B cell (primary cell): ENCODE measurements at regions not wholly inside any gene's neighbourhood (a gene's known extent, or its start where the extent isn't known, plus 50 kb on each side); places are given as distances from the start of the nearest gene placed in this dataset.

Experiments used
- ATAC-seq: fragments of 200-7000 bp; cut with Tn5 transposase; one replicate; pipeline ENCODE4 v1.10.0; 2021; ENCODE audit warnings: low read depth, mild to moderate bottlenecking, moderate number of reproducible peaks, moderate library complexity
- CTCF ChIA-PET: fragments of 350-600 bp; sonication (Branson Sonifier 250); formaldehyde crosslinking; loops from one replicate; lab custom pipeline; 2021; ENCODE audit warnings: antibody characterized with exemption, inconsistent platforms; lab: Charles Lee
- POLR2A ChIA-PET: fragments of 350-600 bp; sonication (Branson Sonifier 250); formaldehyde crosslinking; loops from one replicate; lab custom pipeline; 2021; ENCODE audit warnings: antibody characterized with exemption; lab: Charles Lee
- DNase-seq: peaks from one replicate; pipeline ENCODE4 v3.0.0; 2013
- H2AFZ ChIP-seq: 2 replicates; pipeline ENCODE4 v1.6.1; 2012; ENCODE audit warnings: mild to moderate bottlenecking, low read depth, low read length; ENCODE audit not compliant: insufficient read depth, poor library complexity, severe bottlenecking
- H3K27ac ChIP-seq, 2 donors: 1 replicate in 1 of 2; 2 replicates in 1 of 2; pipeline ENCODE4 v1.5.1; 2012 to 2013; ENCODE audit warnings: low read length in 2 of 2, mild to moderate bottlenecking in 2 of 2, moderate library complexity in 1 of 2
- H3K27me3 ChIP-seq, 4 experiments: fragments of 200-600 bp in 1 of 4; sonication (generic) in 1 of 4; replicated peaks in 1 of 4; 1 replicate in 2 of 4; 2 replicates in 2 of 4; pipeline versions ENCODE4 v1.6.1 to v1.7.0; 2013 to 2016; ENCODE audit warnings: low read length in 3 of 4, mild to moderate bottlenecking in 2 of 4, mixed read lengths in 1 of 4, moderate library complexity in 1 of 4; ENCODE audit not compliant: insufficient read depth in 4 of 4, control insufficient read depth in 3 of 4; ENCODE audit errors: control extremely low read depth in 1 of 4
- H3K36me3 ChIP-seq, 2 experiments: replicated peaks in 1 of 2; 1 replicate in 1 of 2; 2 replicates in 1 of 2; pipeline versions ENCODE4 v1.6.1 to v1.7.1; 2013; ENCODE audit warnings: low read length in 1 of 2; ENCODE audit not compliant: insufficient read depth in 2 of 2, control insufficient read depth in 1 of 2; ENCODE audit errors: control extremely low read depth in 1 of 2, extremely low read depth in 1 of 2
- H3K4me1 ChIP-seq, 2 donors: fragments of 200-600 bp in 1 of 2; sonication (generic) in 1 of 2; 1 replicate in 1 of 2; 2 replicates in 1 of 2; pipeline versions ENCODE4 v1.5.1 to v1.6.1; 2013 to 2017; ENCODE audit warnings: low read length in 2 of 2; ENCODE audit not compliant: control insufficient read depth in 2 of 2, insufficient read depth in 2 of 2
- H3K4me2 ChIP-seq: replicated peaks from 2 replicates; pipeline ENCODE3; 2012; ENCODE audit warnings: mild to moderate bottlenecking, low read depth, low read length; ENCODE audit not compliant: poor library complexity, severe bottlenecking
- H3K4me3 ChIP-seq, 5 experiments: fragments of 200-600 bp in 1 of 5; sonication (generic) in 1 of 5; 1 replicate in 3 of 5; 2 replicates in 2 of 5; pipeline versions ENCODE4 v1.5.1 to v1.7.0; 2011 to 2016; ENCODE audit warnings: low read length in 4 of 5, mild to moderate bottlenecking in 4 of 5, low read depth in 2 of 5, control low read depth in 1 of 5, moderate library complexity in 1 of 5; ENCODE audit not compliant: insufficient read depth in 1 of 5; ENCODE audit errors: control extremely low read depth in 1 of 5, extremely low read depth in 1 of 5
- H3K79me2 ChIP-seq: fragments of 200-600 bp; sonication (generic); one replicate; pipeline ENCODE4 v1.6.0; 2016; ENCODE audit warnings: low read length; ENCODE audit not compliant: control insufficient read depth, insufficient read depth
- H3K9ac ChIP-seq: fragments of 200-600 bp; sonication (generic); 2 replicates; pipeline ENCODE4 v1.6.1; 2017; ENCODE audit warnings: mild to moderate bottlenecking, low read length, moderate library complexity
- H3K9me3 ChIP-seq, 3 donors: one replicate each; pipeline versions ENCODE4 v1.6.1 to v1.7.1; 2013; ENCODE audit warnings: low read length in 2 of 3; ENCODE audit not compliant: control insufficient read depth in 2 of 3, insufficient read depth in 1 of 3; ENCODE audit errors: control extremely low read depth in 1 of 3
- H4K20me1 ChIP-seq: 2 replicates; pipeline ENCODE4 v1.6.0; 2012; ENCODE audit warnings: mild to moderate bottlenecking, low read length; ENCODE audit not compliant: insufficient read depth, control insufficient read depth, poor library complexity, severe bottlenecking
- H3K27ac Mint-ChIP-seq: one replicate; pipeline ENCODE4 v1.8.0; 2021; ENCODE audit warnings: mixed read lengths
- H3K27me3 Mint-ChIP-seq: one replicate; pipeline ENCODE4 v1.8.0; 2021; ENCODE audit warnings: mixed read lengths
- H3K4me1 Mint-ChIP-seq: one replicate; pipeline ENCODE4 v1.8.0; 2021; ENCODE audit warnings: mixed read lengths
- H3K4me3 Mint-ChIP-seq: one replicate; pipeline ENCODE4 v1.8.0; 2021; ENCODE audit warnings: mixed read lengths
- H3K9me3 Mint-ChIP-seq: one replicate; pipeline ENCODE4 v1.8.0; 2022; ENCODE audit warnings: mixed read lengths; ENCODE audit not compliant: insufficient read depth
- CTCF ChIP-seq: fragments of 200-600 bp; IDR thresholded peaks from one replicate; pipeline ENCODE4 v1.8.0; 2022; ENCODE audit warnings: antibody characterized with exemption, mild to moderate bottlenecking
- EZH2 ChIP-seq: IDR thresholded peaks from 2 replicates; pipeline ENCODE4 v1.6.1; 2012; ENCODE audit warnings: borderline replicate concordance, low read depth, mild to moderate bottlenecking, moderate library complexity, low read length; ENCODE audit not compliant: insufficient read depth, poor library complexity, severe bottlenecking
- WGBS: methylation state at CpG from one replicate; pipeline ENCODE4 v1.1.5; 2013; ENCODE audit warnings: missing lambda C conversion rate; ENCODE audit not compliant: insufficient coverage; 5-methylcytosine and 5-hydroxymethylcytosine counted together
- intact Hi-C: fragments of 100-400 bp; cut with micrococcal nuclease; formaldehyde crosslinking; loops from one replicate; pipeline ENCODE4 v1.10.0; 2022

DNA sequence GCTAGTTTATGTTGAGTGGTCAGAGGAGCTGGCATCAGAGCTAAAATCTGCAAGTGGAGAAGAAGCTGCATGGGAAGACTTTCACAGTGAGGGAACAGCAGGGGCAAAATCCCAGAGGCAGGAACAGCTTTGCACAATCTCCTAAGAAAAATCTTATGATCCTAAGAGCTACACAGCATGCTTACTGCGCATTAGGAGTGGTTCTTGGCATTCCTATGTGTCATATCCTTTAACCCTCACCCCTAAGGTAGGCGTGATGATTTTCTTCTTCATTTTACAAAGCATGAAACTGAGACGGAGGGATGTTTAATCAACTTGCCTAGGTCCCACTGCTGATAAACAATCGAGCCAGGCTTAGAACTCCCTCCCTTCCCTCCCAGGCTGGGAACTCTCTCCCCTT is 313.6 kb upstream of the SULF2 start:
- Histone ChIP-seq H3K4me3 (no peak overlapping the region), H3K36me3 (no peaks in the 10 kb centered on the region), H3K9me3 (peaks cover 0 to 10% (median 0%) of the 10 kb centered on the region in 3 donors), H3K27me3 (peaks cover 0 to 3% (median 0%) of the 10 kb centered on the region in 4 experiments), H3K4me1 (no peaks in the 10 kb centered on the region), H3K9ac (no peak overlapping the region), H3K4me2 (no peak overlapping the region), H2AFZ (no peak overlapping the region), H3K27ac (no peak overlapping the region), H3K79me2 (no peaks in the 10 kb centered on the region), H4K20me1 (no peaks in the 10 kb centered on the region)
- WGBS, result 56% methylated on average over 3 of the region's 4 CpGs
- no peaks in the 10 kb centered on the region for H3K9me3 Mint-ChIP-seq
- peaks cover 6% of the 10 kb centered on the region for H3K27me3 Mint-ChIP-seq
- TF ChIP-seq CTCF (no peak), EZH2 (no peak)
- H3K4me1 Mint-ChIP-seq, result no peaks in the 10 kb centered on the region
- ChIA-PET POLR2A (interaction anchor here (0.6 kb wide), 1 partner anchor 27 kb away, joined by 4 read pairs; no protein-coding TSS in a partner anchor), CTCF (no interaction called here)
- no peak for ATAC-seq
- H3K4me3 Mint-ChIP-seq, result no peak overlapping the region
- intact Hi-C loops, result no loop called here
- no peak for DNase-seq
- H3K27ac Mint-ChIP-seq, result no peak overlapping the region

GRCh38 chr20:48098099-48098498 is 312.8 kb upstream of the SULF2 start:
- Mint-ChIP-seq H3K4me3 (no peak overlapping the region), H3K27ac (no peak overlapping the region), H3K4me1 (no peaks in the 10 kb centered on the region), H3K9me3 (no peaks in the 10 kb centered on the region), H3K27me3 (peaks cover 13% of the 10 kb centered on the region)
- no peak overlapping the region for H2AFZ ChIP-seq
- no peaks in the 10 kb centered on the region for H3K4me1 ChIP-seq
- intact Hi-C loops, result no loop called here
- WGBS, result 90% methylated on average over 2 of the region's 2 CpGs
- ChIA-PET CTCF (interaction anchor here (1.0 kb wide), 1 partner anchor 10 kb away, joined by 4 read pairs; no protein-coding TSS in a partner anchor), POLR2A (no interaction called here)
- no peak for TF ChIP-seq CTCF
- no peak for TF ChIP-seq EZH2
- no peak overlapping the region for H3K4me3 ChIP-seq
- H3K27me3 ChIP-seq, result peaks cover 0 to 3% (median 0%) of the 10 kb centered on the region in 4 experiments
- no peak overlapping the region for H3K4me2 ChIP-seq
- H3K79me2 ChIP-seq, result no peaks in the 10 kb centered on the region
- no peak for DNase-seq
- H4K20me1 ChIP-seq, result no peaks in the 10 kb centered on the region
- ATAC-seq, result no peak
- no peaks in the 10 kb centered on the region for H3K36me3 ChIP-seq
- no peak overlapping the region for H3K27ac ChIP-seq
- peaks cover 0 to 10% (median 0%) of the 10 kb centered on the region in 3 donors for H3K9me3 ChIP-seq
- no peak overlapping the region for H3K9ac ChIP-seq
